ENCODE measurements at regions not wholly inside any gene's neighbourhood (a gene's known extent, or its start where the extent isn't known, plus 50 kb on each side); places are given as distances from the start of the nearest gene placed in this dataset.

- TF ChIP-seq EZH2 (IDR thresholded peaks at IDR 0.05; ENCODE audit: borderline replicate concordance, insufficient read depth, low read depth, low read length, poor library complexity, severe bottlenecking) (no peak), CTCF (IDR thresholded peaks at IDR 0.05) (no peak)
Observed at GRCh38 chr2:238786379-238786778, 61.5 kb upstream of the TWIST2 start.

Measured in B cell (primary cell).